SK-N-SH treated with all-trans-retinoic acid at 6 μM for 48 hours (cell line): ENCODE measurements at regions not wholly inside any gene's neighbourhood (a gene's known extent, or its start where the extent isn't known, plus 50 kb on each side); places are given as distances from the start of the nearest gene placed in this dataset.
"Not testable (repeated sequence)": the region's sequence is repeated elsewhere in the genome, so short reads cannot be mapped to it uniquely, and the experiment has no call there.

Experiments
- ARNTL ChIP-seq: fragments of 450-650 bp; formaldehyde crosslinking; IDR thresholded peaks from 2 replicates; pipeline ENCODE4 v1.5.0; 2020; ENCODE audit warnings: low read depth, mild to moderate bottlenecking, moderate library complexity, borderline replicate concordance
- BACH2 ChIP-seq: fragments of 250-450 bp; sonication (Bioruptor Pico); IDR thresholded peaks from 2 replicates; pipeline ENCODE4 v1.9.0; 2021; ENCODE audit warnings: mild to moderate bottlenecking, borderline replicate concordance
- CREB5 ChIP-seq: fragments of 250-450 bp; sonication (Bioruptor Pico); IDR thresholded peaks from 2 replicates; pipeline ENCODE4 v1.5.1; 2020; ENCODE audit warnings: low read depth, mild to moderate bottlenecking, moderate library complexity
- CSDC2 ChIP-seq: fragments of 250-450 bp; sonication (Bioruptor Pico); IDR thresholded peaks from 2 replicates; pipeline ENCODE4 v1.5.0; 2020; ENCODE audit warnings: mild to moderate bottlenecking, moderate library complexity
- GLIS3 ChIP-seq: fragments of 250-450 bp; sonication (Bioruptor Pico); IDR thresholded peaks from 2 replicates; pipeline ENCODE4 v1.5.0; 2020; ENCODE audit warnings: mild to moderate bottlenecking, moderate library complexity
- ISL1 ChIP-seq: fragments of 250-450 bp; sonication (Bioruptor Pico); IDR thresholded peaks from 2 replicates; pipeline ENCODE4 v2.1.2; 2022; ENCODE audit warnings: mild to moderate bottlenecking, moderate library complexity
- RARB ChIP-seq: fragments of 250-450 bp; sonication (Bioruptor Pico); IDR thresholded peaks from 2 replicates; pipeline ENCODE4 v1.8.0; 2021; ENCODE audit warnings: mild to moderate bottlenecking, moderate library complexity
- ZFP30 ChIP-seq: fragments of 450-650 bp; formaldehyde crosslinking; IDR thresholded peaks from 2 replicates; pipeline ENCODE4 v1.5.0; 2022; ENCODE audit warnings: mild to moderate bottlenecking, moderate library complexity
- ZNF8 ChIP-seq: fragments of 450-650 bp; formaldehyde crosslinking; IDR thresholded peaks from 2 replicates; pipeline ENCODE4 v1.5.0; 2020; ENCODE audit warnings: mild to moderate bottlenecking, moderate library complexity
- TF ChIP-seq, protein P1 (sequence below): fragments of 250-450 bp; sonication (Bioruptor Pico); IDR thresholded peaks from 2 replicates; pipeline ENCODE4 v1.8.0; 2020; ENCODE audit warnings: mild to moderate bottlenecking, moderate library complexity, borderline replicate concordance

- TF ChIP-seq CREB5; ARNTL (CRISPR knock-in tag); ISL1; BACH2 (CRISPR knock-in tag); RARB (CRISPR knock-in tag); GLIS3 (CRISPR knock-in tag); ZFP30 (CRISPR knock-in tag); ZNF8; CSDC2: not testable (repeated sequence)
- TF ChIP-seq, protein P1, sequence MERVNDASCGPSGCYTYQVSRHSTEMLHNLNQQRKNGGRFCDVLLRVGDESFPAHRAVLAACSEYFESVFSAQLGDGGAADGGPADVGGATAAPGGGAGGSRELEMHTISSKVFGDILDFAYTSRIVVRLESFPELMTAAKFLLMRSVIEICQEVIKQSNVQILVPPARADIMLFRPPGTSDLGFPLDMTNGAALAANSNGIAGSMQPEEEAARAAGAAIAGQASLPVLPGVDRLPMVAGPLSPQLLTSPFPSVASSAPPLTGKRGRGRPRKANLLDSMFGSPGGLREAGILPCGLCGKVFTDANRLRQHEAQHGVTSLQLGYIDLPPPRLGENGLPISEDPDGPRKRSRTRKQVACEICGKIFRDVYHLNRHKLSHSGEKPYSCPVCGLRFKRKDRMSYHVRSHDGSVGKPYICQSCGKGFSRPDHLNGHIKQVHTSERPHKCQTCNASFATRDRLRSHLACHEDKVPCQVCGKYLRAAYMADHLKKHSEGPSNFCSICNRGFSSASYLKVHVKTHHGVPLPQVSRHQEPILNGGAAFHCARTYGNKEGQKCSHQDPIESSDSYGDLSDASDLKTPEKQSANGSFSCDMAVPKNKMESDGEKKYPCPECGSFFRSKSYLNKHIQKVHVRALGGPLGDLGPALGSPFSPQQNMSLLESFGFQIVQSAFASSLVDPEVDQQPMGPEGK (CRISPR knock-in tag), result not testable (repeated sequence)
These were observed 364.8 kb upstream of the GRAMD2B start for GRCh38 chr5:126058392-126058791.
